PC-9 (cell line): ENCODE measurements at regions not wholly inside any gene's neighbourhood (a gene's known extent, or its start where the extent isn't known, plus 50 kb on each side); places are given as distances from the start of the nearest gene placed in this dataset.

Experiments
- BruUV-seq: library from RNA; stranded (reverse); fragments of 400-500 nt; replicated peaks from 2 replicates; lab custom pipeline; 2021; lab: Mats Ljungman, UMichigan
- CTCF ChIA-PET: fragments of 300-600 bp; sonication (Branson Sonifier 250); formaldehyde crosslinking; loops from one replicate; lab custom pipeline; 2022; ENCODE audit warnings: antibody characterized with exemption; lab: Charles Lee
- POLR2A ChIA-PET: fragments of 300-600 bp; sonication (Branson Sonifier 250); formaldehyde crosslinking; loops from one replicate; lab custom pipeline; 2022; ENCODE audit warnings: antibody characterized with exemption; ENCODE audit not compliant: unreplicated experiment; lab: Charles Lee
- DNase-seq, 2 experiments: peaks; one replicate each; pipeline versions ENCODE4 v3.0.0 to v3.0.0-alpha.2; 2015 to 2022; ENCODE audit warnings: mixed read lengths in 1 of 2
- H2AFZ ChIP-seq: fragments of 200-600 bp; sonication (generic); 2 replicates; pipeline ENCODE4 v1.8.1; 2017; ENCODE audit warnings: antibody characterized with exemption
- H3F3A ChIP-seq: fragments of 200-600 bp; sonication (generic); 2 replicates; pipeline ENCODE4 v1.8.1; 2017; ENCODE audit warnings: antibody characterized with exemption, mild to moderate bottlenecking, low read depth; ENCODE audit not compliant: insufficient read depth
- H3K27ac ChIP-seq: fragments of 200-600 bp; sonication (generic); 2 replicates; pipeline ENCODE4 v1.6.1; 2016; ENCODE audit warnings: mixed run types
- H3K27me3 ChIP-seq: fragments of 200-600 bp; sonication (generic); 2 replicates; pipeline ENCODE4 v1.6.1; 2016; ENCODE audit warnings: low read depth, mixed run types; ENCODE audit not compliant: insufficient read depth
- H3K36me3 ChIP-seq: fragments of 200-600 bp; sonication (generic); 2 replicates; pipeline ENCODE4 v1.6.1; 2016; ENCODE audit warnings: low read depth, mixed run types
- H3K4me1 ChIP-seq: fragments of 200-600 bp; sonication (generic); replicated peaks from 2 replicates; pipeline ENCODE4 v1.6.1; 2016; ENCODE audit warnings: mixed run types; ENCODE audit not compliant: insufficient read depth
- H3K4me2 ChIP-seq: fragments of 200-600 bp; sonication (generic); 2 replicates; pipeline ENCODE4 v1.6.1; 2017; ENCODE audit warnings: mixed run types
- H3K4me3 ChIP-seq: fragments of 200-600 bp; sonication (generic); 2 replicates; pipeline ENCODE4 v1.6.1; 2016; ENCODE audit warnings: mixed run types
- H3K79me2 ChIP-seq: fragments of 200-600 bp; sonication (generic); 2 replicates; pipeline ENCODE4 v1.6.1; 2017; ENCODE audit warnings: low read depth, mixed run types
- H3K9me2 ChIP-seq: fragments of 200-600 bp; sonication (generic); 2 replicates; pipeline ENCODE4 v1.8.1; 2017; ENCODE audit warnings: mild to moderate bottlenecking; ENCODE audit not compliant: insufficient read depth
- H3K9me3 ChIP-seq: fragments of 200-600 bp; sonication (generic); 2 replicates; pipeline ENCODE4 v1.8.1; 2016; ENCODE audit warnings: low read depth; ENCODE audit not compliant: insufficient read depth
- H4K20me1 ChIP-seq: fragments of 200-600 bp; sonication (generic); 2 replicates; pipeline ENCODE4 v1.8.1; 2017; ENCODE audit not compliant: insufficient read depth
- CTCF ChIP-seq: fragments of 200-600 bp; sonication (generic); conservative IDR thresholded peaks from 2 replicates; pipeline ENCODE4 v1.6.1; 2017; ENCODE audit warnings: mixed run types, antibody characterized with exemption, mild to moderate bottlenecking, moderate library complexity
- EZH2 ChIP-seq: fragments of 200-600 bp; sonication (generic); IDR thresholded peaks from 2 replicates; pipeline ENCODE4 v1.8.0; 2017; ENCODE audit warnings: antibody characterized with exemption, low read depth
- intact Hi-C: fragments of 100-400 bp; cut with micrococcal nuclease; formaldehyde crosslinking; loops from one replicate; pipeline ENCODE4 v1.10.0; 2022; ENCODE audit not compliant: unreplicated experiment

- Histone ChIP-seq H3K36me3 (no peaks in the 10 kb centered on the region), H2AFZ (no peak overlapping the region), H3K9me3 (no peaks in the 10 kb centered on the region), H3K4me3 (no peak overlapping the region), H3K27ac (no peak overlapping the region), H3F3A (no peaks in the 10 kb centered on the region), H3K79me2 (no peaks in the 10 kb centered on the region), H3K9me2 (no peaks in the 10 kb centered on the region), H3K27me3 (no peaks in the 10 kb centered on the region), H3K4me2 (no peak overlapping the region), H3K4me1 (no peaks in the 10 kb centered on the region), H4K20me1 (no peaks in the 10 kb centered on the region)
- intact Hi-C loops = no loop called here
- TF ChIP-seq CTCF (no peak), EZH2 (no peak)
- POLR2A ChIA-PET = no interaction called here
- CTCF ChIA-PET = no interaction called here
- no TSS peak for BruUV-seq
- no peak for DNase-seq
Observed at GRCh38 chr18:30342675-30343074, 699.9 kb downstream of the DSC3 start.

- intact Hi-C loops = no loop called here
- Histone ChIP-seq H2AFZ (no peak overlapping the region), H3K4me3 (no peak overlapping the region), H3K36me3 (no peaks in the 10 kb centered on the region), H3K9me2 (no peaks in the 10 kb centered on the region), H3F3A (no peaks in the 10 kb centered on the region), H3K4me1 (no peaks in the 10 kb centered on the region), H3K9me3 (no peaks in the 10 kb centered on the region), H3K27me3 (no peaks in the 10 kb centered on the region), H3K4me2 (no peak overlapping the region), H3K27ac (no peak overlapping the region), H4K20me1 (no peaks in the 10 kb centered on the region), H3K79me2 (no peaks in the 10 kb centered on the region)
- DNase-seq = no peak
- TF ChIP-seq CTCF = no peak
- no peak for TF ChIP-seq EZH2
- BruUV-seq = no TSS peak
- ChIA-PET POLR2A (no interaction called here), CTCF (no interaction called here)
Observed at GRCh38 chr18:30334781-30335180, 707.8 kb downstream of the DSC3 start.

GRCh38 chr18:30333310-30333709, 709.2 kb downstream of the DSC3 start:
- Histone ChIP-seq H4K20me1 (no peaks in the 10 kb centered on the region), H3K4me3 (no peak overlapping the region), H2AFZ (no peak overlapping the region), H3K4me2 (no peak overlapping the region), H3K9me3 (no peaks in the 10 kb centered on the region), H3F3A (no peaks in the 10 kb centered on the region), H3K79me2 (no peaks in the 10 kb centered on the region), H3K36me3 (no peaks in the 10 kb centered on the region), H3K27me3 (no peaks in the 10 kb centered on the region), H3K9me2 (no peaks in the 10 kb centered on the region), H3K27ac (no peak overlapping the region), H3K4me1 (no peaks in the 10 kb centered on the region)
- no peak for DNase-seq
- ChIA-PET CTCF (no interaction called here), POLR2A (no interaction called here)
- intact Hi-C loops = no loop called here
- no TSS peak for BruUV-seq
- TF ChIP-seq CTCF (no peak), EZH2 (no peak)
